K562 (cell line): ENCODE measurements at regions not wholly inside any gene's neighbourhood (a gene's known extent, or its start where the extent isn't known, plus 50 kb on each side); places are given as distances from the start of the nearest gene placed in this dataset.

Experiments used
- ATAC-seq: fragments of 200-7000 bp; cut with Tn5 transposase; 3 replicates; pipeline ENCODE4 v1.9.1; 2020; ENCODE audit warnings: moderate library complexity
- BruUV-seq: library from RNA; stranded (reverse); fragments of 400-500 nt; replicated peaks from 2 replicates; lab custom pipeline; 2021; lab: Mats Ljungman, UMichigan
- CTCF ChIA-PET: fragments of 300-600 bp; formaldehyde crosslinking; extraction: SDS; loops from one replicate; lab custom pipeline; 2021; ENCODE audit warnings: low intra/inter-chr PET ratio; lab: Yijun Ruan, JAX
- POLR2A ChIA-PET: fragments of 300-600, 350-650 bp; sonication (Branson Sonifier 250); formaldehyde crosslinking; extraction: SDS; loops from one replicate; lab custom pipeline; 2021; ENCODE audit warnings: antibody characterized with exemption, inconsistent platforms; lab: Yijun Ruan, JAX
- DNase-seq, 4 experiments: peaks; one replicate each; pipeline versions ENCODE4 v3.0.0 to v3.0.0-alpha.2; 2011 to 2018; ENCODE audit warnings: low spot score in 3 of 4, mixed read lengths in 3 of 4; ENCODE audit errors: extremely low read depth in 1 of 4
- FAIRE-seq: peaks from 2 replicates; lab custom pipeline; 2011; peaks lifted over from hg19 to GRCh38; lab: Jason Lieb, UNC
- H2AFZ ChIP-seq: 2 replicates; pipeline ENCODE4 v1.6.0; 2011; ENCODE audit warnings: low read depth, low read length, control low read depth, inconsistent platforms
- H3K27ac ChIP-seq: fragments of 200-600 bp; 3 replicates; pipeline ENCODE4 v1.8.0; 2011; ENCODE audit warnings: low read depth, mild to moderate bottlenecking, control low read depth, inconsistent platforms, low read length, moderate library complexity, mixed read lengths; ENCODE audit errors: extremely low read depth
- H3K27me3 ChIP-seq, 2 experiments: fragments of 300-600 bp in 1 of 2; 2 replicates in 1 of 2; 3 replicates in 1 of 2; pipeline versions ENCODE4 v1.6.0 to v1.8.0; 2011; ENCODE audit warnings: inconsistent platforms in 2 of 2, low read length in 2 of 2, mild to moderate bottlenecking in 1 of 2, mixed read lengths in 1 of 2, moderate library complexity in 1 of 2; ENCODE audit not compliant: control insufficient read depth in 2 of 2, insufficient read depth in 2 of 2
- H3K36me3 ChIP-seq: fragments of 300-600 bp; 3 replicates; pipeline ENCODE4 v1.8.0; 2011; ENCODE audit warnings: mild to moderate bottlenecking, low read length, inconsistent platforms; ENCODE audit not compliant: control insufficient read depth, insufficient read depth
- H3K4me1 ChIP-seq, 2 experiments: fragments of 200-600 bp in 1 of 2; replicated peaks in 1 of 2; 2 replicates in 1 of 2; 3 replicates in 1 of 2; pipeline versions ENCODE4 v1.5.1 to v1.8.0; 2011; ENCODE audit warnings: inconsistent platforms in 2 of 2, low read length in 2 of 2, mild to moderate bottlenecking in 1 of 2, mixed read lengths in 1 of 2, moderate library complexity in 1 of 2; ENCODE audit not compliant: control insufficient read depth in 2 of 2, insufficient read depth in 2 of 2
- H3K4me2 ChIP-seq: 2 replicates; pipeline ENCODE4 v1.6.1; 2011; ENCODE audit warnings: low read length, control low read depth, inconsistent platforms, mixed read lengths; ENCODE audit not compliant: insufficient read depth
- H3K4me3 ChIP-seq: fragments of 200-600 bp; sonication (generic), shearing (Covaris generic); 2 replicates; pipeline ENCODE4 v1.5.1; 2016; ENCODE audit warnings: control low read depth, inconsistent platforms
- H3K79me2 ChIP-seq: fragments of 200-600 bp; 3 replicates; pipeline ENCODE4 v1.8.0; 2011; ENCODE audit warnings: low read length, inconsistent platforms; ENCODE audit not compliant: control insufficient read depth, insufficient read depth
- H3K9ac ChIP-seq, 2 experiments: 2 replicates each; pipeline versions ENCODE4 v1.6.0 to v1.6.1; 2011; ENCODE audit warnings: low read depth in 2 of 2, low read length in 2 of 2, control low read depth in 1 of 2, inconsistent platforms in 1 of 2, mild to moderate bottlenecking in 1 of 2, mixed read lengths in 1 of 2; ENCODE audit not compliant: insufficient read depth in 1 of 2
- H3K9me1 ChIP-seq: one replicate; pipeline ENCODE4 v1.6.0; 2011; ENCODE audit warnings: inconsistent platforms, mild to moderate bottlenecking, low read length, moderate library complexity; ENCODE audit not compliant: control insufficient read depth, insufficient read depth
- H3K9me3 ChIP-seq: replicated peaks from 2 replicates; pipeline ENCODE4 v1.5.1; 2011; ENCODE audit warnings: low read depth, low read length, inconsistent platforms; ENCODE audit not compliant: control insufficient read depth, insufficient read depth
- H4K20me1 ChIP-seq: replicated peaks from 2 replicates; pipeline ENCODE4 v1.6.1; 2011; ENCODE audit warnings: low read length, inconsistent platforms, mixed read lengths; ENCODE audit not compliant: control insufficient read depth, insufficient read depth
- CEBPZ ChIP-seq: fragments of 150-350 bp; IDR thresholded peaks from 2 replicates; pipeline ENCODE4 v1.6.1; 2014; ENCODE audit warnings: low read depth, mild to moderate bottlenecking, low read length, borderline replicate concordance
- E2F1 ChIP-seq: sonication (generic); formaldehyde crosslinking; IDR thresholded peaks from 2 replicates; pipeline ENCODE4 v1.8.1; 2023; ENCODE audit warnings: mild to moderate bottlenecking, missing genetic modification reagents, moderate library complexity
- ELF4 ChIP-seq: fragments of 450-650 bp; formaldehyde crosslinking; IDR thresholded peaks from 2 replicates; pipeline ENCODE4 v1.4.0; 2022; ENCODE audit warnings: missing genetic modification characterization
- FOXJ2 ChIP-seq: fragments of 200-800 bp; sonication (Bioruptor generic); IDR thresholded peaks from 2 replicates; pipeline ENCODE4 v1.6.1; 2016; ENCODE audit warnings: missing genetic modification characterization, missing compliant biosample characterization
- MTF1 ChIP-seq: fragments of 250-450 bp; sonication (Bioruptor Pico); IDR thresholded peaks from 2 replicates; pipeline ENCODE4 v1.9.0; 2021; ENCODE audit warnings: moderate library complexity, mild to moderate bottlenecking, inconsistent platforms, borderline replicate concordance
- PYGO2 ChIP-seq: fragments of 450-650 bp; IDR thresholded peaks from 2 replicates; pipeline ENCODE4 v1.6.1; 2016; ENCODE audit warnings: mild to moderate bottlenecking, missing genetic modification characterization, moderate library complexity, missing compliant biosample characterization
- TBP ChIP-seq: optimal IDR thresholded peaks from 2 replicates; pipeline ENCODE3; 2011; ENCODE audit warnings: low read depth, low read length, improper control_type of control experiment
- UBTF ChIP-seq, 2 experiments: IDR thresholded peaks; 2 replicates each; pipeline ENCODE4 v1.6.1; 2012; ENCODE audit warnings: improper control_type of control experiment in 2 of 2, low read depth in 2 of 2, low read length in 2 of 2, borderline replicate concordance in 1 of 2
- ZBED1 ChIP-seq: IDR thresholded peaks from 2 replicates; pipeline ENCODE4 v1.6.1; 2014
- WGBS: fragments of 100-300 bp; shearing (Covaris generic); methylation state at CpG from one replicate; pipeline ENCODE4 v1.1.6; 2016; ENCODE audit warnings: low coverage, mixed read lengths; ENCODE audit not compliant: insufficient coverage; ENCODE audit errors: missing lambda C conversion rate; 5-methylcytosine and 5-hydroxymethylcytosine counted together
- in situ Hi-C: fragments of 300-500 bp; cut with MboI; formaldehyde crosslinking; loops from 4 replicates; pipeline ENCODE4 v1.15.0; 2018; ENCODE audit warnings: inconsistent platforms, mixed read lengths
- intact Hi-C: fragments of 100-400 bp; cut with micrococcal nuclease; formaldehyde crosslinking; loops from 2 replicates; pipeline ENCODE4 v1.14.2; 2022

GRCh38 chr5:44499381-44499780 lies 110.2 kb upstream of the FGF10 start:
- WGBS = 0% methylated on average over 1 of the region's 1 CpG
- Histone ChIP-seq H3K4me1 (no peaks in the 10 kb centered on the region), H3K9ac (no peak overlapping the region), H3K79me2 (no peaks in the 10 kb centered on the region), H3K9me3 (no peaks in the 10 kb centered on the region), H4K20me1 (no peaks in the 10 kb centered on the region), H3K36me3 (no peaks in the 10 kb centered on the region), H3K4me3 (no peak overlapping the region), H3K4me2 (no peak overlapping the region), H3K9me1 (no peaks in the 10 kb centered on the region), H2AFZ (no peak overlapping the region), H3K27ac (no peak overlapping the region), H3K27me3 (no peaks in the 10 kb centered on the region)
- ChIA-PET POLR2A (no interaction called here), CTCF (no interaction called here)
- no peak for DNase-seq
- no TSS peak for BruUV-seq
- in situ Hi-C loops = no loop called here
- no peak for ATAC-seq
- intact Hi-C loops = no loop called here
- FAIRE-seq = no peak
- TF ChIP-seq E2F1 (CRISPR knock-in tag) (no peak), PYGO2 (tag) (no peak), CEBPZ (no peak), TBP (no peak), FOXJ2 (tag) (no peak), ZBED1 (no peak), MTF1 (CRISPR knock-in tag) (no peak), ELF4 (CRISPR knock-in tag) (no peak), UBTF (IDR thresholded peaks at IDR 0.05; ENCODE audit: borderline replicate concordance in 1 of 2, low read depth in 2 of 2, low read length in 2 of 2) (no peak)
